Bronchial epithelial cell (primary cell): ENCODE measurements at regions not wholly inside any gene's neighbourhood (a gene's known extent, or its start where the extent isn't known, plus 50 kb on each side); places are given as distances from the start of the nearest gene placed in this dataset.

Experiments used
- DNase-seq: peaks from one replicate; pipeline ENCODE4 v3.0.0-alpha.2; 2010; ENCODE audit warnings: low read depth
- FAIRE-seq: peaks from 2 replicates; lab custom pipeline; 2011; peaks lifted over from hg19 to GRCh38; lab: Jason Lieb, UNC
- H3K27me3 ChIP-seq: 2 replicates; pipeline ENCODE4 v1.5.1; 2011; ENCODE audit warnings: low read length; ENCODE audit not compliant: control insufficient read depth, insufficient read depth
- H3K36me3 ChIP-seq: 2 replicates; pipeline ENCODE4 v1.5.1; 2011; ENCODE audit warnings: low read length; ENCODE audit not compliant: control insufficient read depth, insufficient read depth
- H3K4me3 ChIP-seq: 2 replicates; pipeline ENCODE4 v1.5.1; 2011; ENCODE audit warnings: mild to moderate bottlenecking, low read depth, low read length, control low read depth
- TF ChIP-seq, protein P1 (sequence below): IDR thresholded peaks from 2 replicates; pipeline ENCODE4 v1.5.1; 2011; ENCODE audit warnings: mild to moderate bottlenecking, moderate library complexity, low read length, control low read depth, inconsistent platforms; ENCODE audit not compliant: insufficient read depth, severe bottlenecking

DNA sequence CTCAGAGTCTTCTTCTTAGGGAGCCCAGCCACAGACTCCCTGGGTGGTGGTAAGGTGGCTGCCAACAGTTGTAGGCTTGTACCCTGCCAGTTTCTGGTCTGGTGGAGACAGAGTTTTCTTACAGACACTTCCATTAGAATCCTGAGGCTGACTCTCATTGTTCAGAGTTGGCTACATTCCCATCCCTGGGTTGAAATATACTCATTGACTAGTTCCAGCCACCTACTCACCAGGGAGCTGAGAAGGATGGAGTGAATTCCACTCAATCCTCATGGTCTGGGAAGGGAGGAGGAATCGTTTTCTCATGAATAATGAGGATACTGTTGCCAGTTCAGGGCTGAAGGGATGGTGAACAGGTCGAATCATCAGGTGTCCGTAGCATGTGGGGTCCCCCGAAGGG lies 226.5 kb upstream of the PROK2 start:
- Histone ChIP-seq H3K27me3 (peaks cover 3% of the 10 kb centered on the region), H3K4me3 (no peak overlapping the region), H3K36me3 (no peaks in the 10 kb centered on the region)
- FAIRE-seq (no peak), DNase-seq (no peak)
- TF ChIP-seq, protein P1, sequence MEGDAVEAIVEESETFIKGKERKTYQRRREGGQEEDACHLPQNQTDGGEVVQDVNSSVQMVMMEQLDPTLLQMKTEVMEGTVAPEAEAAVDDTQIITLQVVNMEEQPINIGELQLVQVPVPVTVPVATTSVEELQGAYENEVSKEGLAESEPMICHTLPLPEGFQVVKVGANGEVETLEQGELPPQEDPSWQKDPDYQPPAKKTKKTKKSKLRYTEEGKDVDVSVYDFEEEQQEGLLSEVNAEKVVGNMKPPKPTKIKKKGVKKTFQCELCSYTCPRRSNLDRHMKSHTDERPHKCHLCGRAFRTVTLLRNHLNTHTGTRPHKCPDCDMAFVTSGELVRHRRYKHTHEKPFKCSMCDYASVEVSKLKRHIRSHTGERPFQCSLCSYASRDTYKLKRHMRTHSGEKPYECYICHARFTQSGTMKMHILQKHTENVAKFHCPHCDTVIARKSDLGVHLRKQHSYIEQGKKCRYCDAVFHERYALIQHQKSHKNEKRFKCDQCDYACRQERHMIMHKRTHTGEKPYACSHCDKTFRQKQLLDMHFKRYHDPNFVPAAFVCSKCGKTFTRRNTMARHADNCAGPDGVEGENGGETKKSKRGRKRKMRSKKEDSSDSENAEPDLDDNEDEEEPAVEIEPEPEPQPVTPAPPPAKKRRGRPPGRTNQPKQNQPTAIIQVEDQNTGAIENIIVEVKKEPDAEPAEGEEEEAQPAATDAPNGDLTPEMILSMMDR = no peak

GRCh38 chr3:72009851-72010443 lies 225.0 kb upstream of the PROK2 start:
- peaks cover 3% of the 10 kb centered on the region for H3K27me3 ChIP-seq
- no peaks in the 10 kb centered on the region for H3K36me3 ChIP-seq
- no peak for DNase-seq
- FAIRE-seq = no peak
- no peak overlapping the region for H3K4me3 ChIP-seq
- TF ChIP-seq, protein P1 = no peak

- TF ChIP-seq, protein P1 = no peak
- Histone ChIP-seq H3K4me3 (no peak overlapping the region), H3K27me3 (peaks cover 3% of the 10 kb centered on the region), H3K36me3 (no peaks in the 10 kb centered on the region)
- FAIRE-seq (no peak), DNase-seq (no peak)
Observed at GRCh38 chr3:72008226-72008996, 223.5 kb upstream of the PROK2 start.

DNA sequence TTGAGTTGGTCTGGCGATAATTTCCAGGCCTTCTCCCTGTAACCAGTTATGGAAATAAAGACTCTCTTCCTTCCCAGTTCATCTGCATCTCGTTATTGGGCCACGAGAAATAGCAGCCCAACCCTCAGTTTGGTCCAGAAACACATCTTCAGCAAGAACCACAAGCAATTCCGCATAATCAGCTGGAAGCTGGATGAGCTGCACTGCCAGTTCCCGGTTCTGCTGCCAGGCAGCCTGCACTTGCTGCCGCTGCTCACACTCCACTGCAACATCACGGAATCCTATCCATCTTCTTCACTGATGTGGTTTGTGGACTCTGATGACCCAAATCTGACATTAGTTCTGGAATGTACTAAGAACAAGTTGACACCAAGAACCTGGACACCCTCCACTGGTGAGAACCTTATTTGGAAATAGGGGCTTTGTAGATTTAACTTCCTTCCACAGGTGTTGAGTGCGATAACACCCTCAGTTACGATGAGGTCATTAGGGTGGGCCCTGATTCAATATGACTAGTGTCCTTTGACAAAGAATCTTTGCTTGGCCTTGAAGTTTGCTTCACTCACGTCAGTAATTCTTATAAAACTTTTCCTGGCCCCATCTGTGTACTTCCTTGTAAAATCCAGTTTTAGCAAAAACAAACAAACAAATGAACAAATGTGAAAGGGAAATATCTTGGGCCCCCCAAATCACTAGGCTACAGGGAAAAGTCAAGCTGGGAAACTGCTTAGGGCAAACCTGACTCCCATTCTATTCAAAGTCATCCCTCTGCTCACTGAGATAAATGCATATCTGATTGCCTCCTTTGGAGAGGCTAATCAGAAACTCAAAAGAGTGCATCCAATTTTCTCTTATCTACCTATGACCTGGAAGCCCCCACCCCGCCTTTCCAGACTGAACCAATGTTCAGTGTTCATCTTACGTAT lies 221.9 kb upstream of the PROK2 start:
- DNase-seq (no peak), FAIRE-seq (no peak)
- no peak overlapping the region for H3K4me3 ChIP-seq
- peaks cover 3% of the 10 kb centered on the region for H3K27me3 ChIP-seq
- TF ChIP-seq, protein P1 = no peak
- no peaks in the 10 kb centered on the region for H3K36me3 ChIP-seq

DNA sequence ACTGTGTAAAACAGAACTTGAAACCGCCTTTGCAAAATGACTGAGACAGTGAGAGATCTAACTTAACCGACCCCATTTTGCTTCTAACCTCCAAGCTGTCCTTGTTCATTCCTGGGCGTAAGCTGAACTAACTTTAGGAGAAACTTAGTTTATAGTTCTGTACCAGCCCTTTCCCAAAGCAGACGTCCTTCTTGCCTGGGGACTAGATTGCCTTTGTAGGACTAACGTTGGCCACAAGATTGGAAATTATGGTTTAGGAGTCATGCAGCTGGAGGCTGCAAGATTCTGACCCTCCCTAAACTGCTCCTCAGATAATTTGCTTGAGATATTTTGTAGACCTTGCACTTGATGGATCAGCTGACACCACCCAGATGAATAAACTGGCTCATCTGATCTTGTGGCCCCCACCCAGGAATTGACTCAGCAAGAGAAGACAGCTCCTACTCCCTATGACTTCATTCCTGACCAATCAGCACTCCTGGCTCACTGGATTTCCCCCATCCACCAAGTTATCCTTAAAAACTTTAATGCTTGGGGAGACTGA lies 219.9 kb upstream of the PROK2 start:
- Histone ChIP-seq H3K27me3 (no peaks in the 10 kb centered on the region), H3K4me3 (no peak overlapping the region), H3K36me3 (no peaks in the 10 kb centered on the region)
- DNase-seq (peak; percentile 53), FAIRE-seq (no peak)
- TF ChIP-seq, protein P1 = no peak
